ENCODE measurements at regions not wholly inside any gene's neighbourhood (a gene's known extent, or its start where the extent isn't known, plus 50 kb on each side); places are given as distances from the start of the nearest gene placed in this dataset.
"Not testable (repeated sequence)": the region's sequence is repeated elsewhere in the genome, so short reads cannot be mapped to it uniquely, and the experiment has no call there.

DNA sequence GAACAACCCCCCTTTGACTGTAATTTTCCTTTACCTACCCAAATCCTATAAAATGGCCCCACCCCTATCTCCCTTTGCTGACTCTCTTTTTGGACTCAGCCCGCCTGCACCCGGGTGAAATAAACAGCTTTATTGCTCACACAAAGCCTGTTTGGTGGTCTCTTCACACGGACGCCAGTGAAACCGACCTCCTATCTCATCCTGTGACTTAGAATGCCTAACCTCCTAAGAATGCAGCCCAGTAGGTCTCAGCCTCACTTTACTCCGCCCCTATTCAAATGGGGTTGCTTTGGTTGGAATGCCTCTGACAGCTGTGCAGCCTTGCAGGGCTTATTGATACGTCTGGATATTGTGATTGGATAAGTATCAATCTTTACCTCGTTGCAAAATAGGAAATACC lies 243.8 kb upstream of the PROK2 start:
- not testable (repeated sequence) for H3K9me3 ChIP-seq (ENCODE audit: control insufficient read depth, insufficient read depth, low read length); H3K4me1 ChIP-seq (ENCODE audit: control insufficient read depth, insufficient read depth, low read length); H3K27me3 ChIP-seq (ENCODE audit: control insufficient read depth, insufficient read depth, low read length); H3K9ac ChIP-seq (ENCODE audit: low read depth, low read length); H3K36me3 ChIP-seq (ENCODE audit: control insufficient read depth, insufficient read depth, low read length)
- Histone ChIP-seq H3K27ac (ENCODE audit: low read depth, low read length) (peak overlapping the region; percentile 87), H3K4me3 (ENCODE audit: low read depth, low read length) (0 out of 2 replicates have a peak overlapping the region, but pooled peaks have one; percentile 3)

DNA sequence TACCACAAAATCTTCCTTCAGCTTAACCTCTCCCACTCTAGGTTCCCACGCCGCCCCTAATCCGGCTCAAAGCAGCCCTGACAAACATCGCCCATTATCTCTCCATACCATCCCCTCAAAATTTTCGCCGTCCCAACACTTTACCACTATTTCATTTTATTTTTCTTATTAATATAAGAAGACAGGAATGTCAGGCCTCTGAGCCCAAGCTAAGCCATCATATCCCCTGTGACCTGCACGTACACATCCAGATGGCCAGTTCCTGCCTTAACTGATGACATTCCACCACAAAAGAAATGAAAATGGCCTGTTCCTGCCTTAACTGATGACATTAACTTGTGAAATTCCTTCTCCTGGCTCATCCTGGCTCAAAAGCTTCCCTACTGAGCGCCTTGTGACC lies 243.4 kb upstream of the PROK2 start:
- H3K9me3 ChIP-seq (ENCODE audit: control insufficient read depth, insufficient read depth, low read length); H3K36me3 ChIP-seq (ENCODE audit: control insufficient read depth, insufficient read depth, low read length); H3K9ac ChIP-seq (ENCODE audit: low read depth, low read length); H3K27me3 ChIP-seq (ENCODE audit: control insufficient read depth, insufficient read depth, low read length); H3K4me1 ChIP-seq (ENCODE audit: control insufficient read depth, insufficient read depth, low read length); H3K4me3 ChIP-seq (ENCODE audit: low read depth, low read length): not testable (repeated sequence)
- H3K27ac ChIP-seq (ENCODE audit: low read depth, low read length), result peak overlapping the region; percentile 87

- peak overlapping the region; percentile 87 for H3K27ac ChIP-seq (ENCODE audit: low read depth, low read length)
- not testable (repeated sequence) for H3K4me3 ChIP-seq (ENCODE audit: low read depth, low read length); H3K4me1 ChIP-seq (ENCODE audit: control insufficient read depth, insufficient read depth, low read length); H3K9me3 ChIP-seq (ENCODE audit: control insufficient read depth, insufficient read depth, low read length); H3K27me3 ChIP-seq (ENCODE audit: control insufficient read depth, insufficient read depth, low read length); H3K36me3 ChIP-seq (ENCODE audit: control insufficient read depth, insufficient read depth, low read length); H3K9ac ChIP-seq (ENCODE audit: low read depth, low read length)
These were observed 242.8 kb upstream of the PROK2 start for GRCh38 chr3:72027728-72028127.

DNA sequence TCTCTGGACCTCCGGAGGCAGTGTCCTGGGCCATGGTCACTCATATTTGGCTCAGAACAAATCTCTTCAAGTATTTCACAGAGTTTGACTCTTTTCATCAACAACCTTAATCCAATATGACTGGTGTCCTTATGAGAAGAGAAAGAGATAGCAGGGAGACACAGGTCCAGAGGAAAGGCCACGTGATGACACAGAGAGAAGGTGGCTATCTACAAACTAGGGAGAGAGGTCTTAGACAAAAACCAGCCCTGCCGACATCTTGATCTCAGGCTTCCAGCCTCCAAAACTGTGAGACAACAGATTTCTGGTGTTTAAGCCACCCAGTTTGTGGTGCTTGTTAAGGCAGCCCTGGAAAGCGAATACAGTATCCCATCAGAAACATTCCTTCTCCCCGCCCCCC lies 237.1 kb upstream of the PROK2 start:
- Histone ChIP-seq H3K27me3 (ENCODE audit: control insufficient read depth, insufficient read depth, low read length) (no peaks in the 10 kb centered on the region), H3K27ac (ENCODE audit: low read depth, low read length) (peak overlapping the region; percentile 81), H3K4me1 (ENCODE audit: control insufficient read depth, insufficient read depth, low read length) (no peaks in the 10 kb centered on the region), H3K9me3 (ENCODE audit: control insufficient read depth, insufficient read depth, low read length) (peaks cover 12% of the 10 kb centered on the region), H3K9ac (ENCODE audit: low read depth, low read length) (no peak overlapping the region), H3K36me3 (ENCODE audit: control insufficient read depth, insufficient read depth, low read length) (no peaks in the 10 kb centered on the region), H3K4me3 (ENCODE audit: low read depth, low read length) (no peak overlapping the region)

DNA sequence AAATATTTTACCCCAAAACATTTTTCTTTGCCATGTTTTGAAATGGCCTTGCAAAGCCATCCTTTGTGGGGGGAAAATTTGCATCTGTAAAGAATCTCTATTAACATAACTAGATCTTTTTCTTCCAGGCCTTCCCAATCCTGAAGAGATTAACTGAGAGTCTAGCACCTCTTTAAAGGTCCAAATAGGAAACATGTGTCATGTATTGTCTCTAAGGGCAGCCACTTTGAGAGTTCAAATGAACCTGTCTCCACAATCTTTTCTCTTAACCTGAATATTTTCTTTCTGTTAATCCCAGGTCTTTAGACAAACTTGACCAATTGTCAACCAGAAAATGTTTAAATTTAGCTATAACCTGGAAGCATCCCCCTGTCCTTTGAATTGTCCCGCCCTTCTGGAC lies 236.6 kb upstream of the PROK2 start:
- Histone ChIP-seq H3K9me3 (ENCODE audit: control insufficient read depth, insufficient read depth, low read length) (peaks cover 12% of the 10 kb centered on the region), H3K9ac (ENCODE audit: low read depth, low read length) (no peak overlapping the region), H3K27ac (ENCODE audit: low read depth, low read length) (peak overlapping the region; percentile 81), H3K27me3 (ENCODE audit: control insufficient read depth, insufficient read depth, low read length) (no peaks in the 10 kb centered on the region), H3K36me3 (ENCODE audit: control insufficient read depth, insufficient read depth, low read length) (no peaks in the 10 kb centered on the region), H3K4me1 (ENCODE audit: control insufficient read depth, insufficient read depth, low read length) (no peaks in the 10 kb centered on the region), H3K4me3 (ENCODE audit: low read depth, low read length) (no peak overlapping the region)

DNA sequence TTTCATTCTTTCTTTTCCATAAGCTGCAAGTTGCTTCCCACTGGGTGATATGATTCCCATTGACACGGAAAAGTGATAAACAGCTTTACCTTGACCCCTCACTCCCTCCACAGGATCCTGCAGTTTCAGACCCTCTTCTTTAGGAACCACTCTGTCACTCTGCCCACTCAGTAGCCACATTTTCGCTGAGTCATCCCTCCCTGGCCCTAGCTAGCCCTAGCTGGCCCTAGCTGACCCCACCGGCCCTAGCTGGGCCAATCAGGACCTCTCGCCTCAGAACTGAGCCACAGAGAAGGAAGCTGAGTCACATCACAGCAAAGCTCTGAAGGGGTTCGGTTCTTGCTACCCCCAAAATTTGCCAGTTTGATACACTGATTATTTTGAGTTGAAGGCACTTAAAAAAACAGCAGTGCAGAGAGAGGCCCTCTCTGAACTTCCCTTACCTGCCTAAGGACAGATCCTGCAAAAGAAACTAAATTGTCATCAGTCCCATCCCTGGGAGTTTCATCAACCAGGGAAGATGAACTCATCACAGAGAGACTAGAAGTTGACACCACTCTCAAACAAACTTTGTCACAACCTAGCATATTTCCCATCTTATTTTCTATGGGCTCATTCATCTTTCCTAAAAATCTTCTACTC lies 233.5 kb upstream of the PROK2 start:
- Histone ChIP-seq H3K27ac (ENCODE audit: low read depth, low read length) (peak overlapping the region; percentile 66), H3K27me3 (ENCODE audit: control insufficient read depth, insufficient read depth, low read length) (no peaks in the 10 kb centered on the region), H3K4me1 (ENCODE audit: control insufficient read depth, insufficient read depth, low read length) (no peaks in the 10 kb centered on the region), H3K9me3 (ENCODE audit: control insufficient read depth, insufficient read depth, low read length) (peaks cover 12% of the 10 kb centered on the region), H3K4me3 (ENCODE audit: low read depth, low read length) (no peak overlapping the region), H3K9ac (ENCODE audit: low read depth, low read length) (no peak overlapping the region), H3K36me3 (ENCODE audit: control insufficient read depth, insufficient read depth, low read length) (no peaks in the 10 kb centered on the region)

- Histone ChIP-seq H3K9ac (ENCODE audit: low read depth, low read length) (no peak overlapping the region), H3K9me3 (ENCODE audit: control insufficient read depth, insufficient read depth, low read length) (peaks cover 12% of the 10 kb centered on the region), H3K4me3 (ENCODE audit: low read depth, low read length) (no peak overlapping the region), H3K27ac (ENCODE audit: low read depth, low read length) (peak overlapping the region; percentile 66), H3K4me1 (ENCODE audit: control insufficient read depth, insufficient read depth, low read length) (no peaks in the 10 kb centered on the region), H3K36me3 (ENCODE audit: control insufficient read depth, insufficient read depth, low read length) (no peaks in the 10 kb centered on the region), H3K27me3 (ENCODE audit: control insufficient read depth, insufficient read depth, low read length) (no peaks in the 10 kb centered on the region)
These were observed 233.0 kb upstream of the PROK2 start for GRCh38 chr3:72017935-72018334.

DNA sequence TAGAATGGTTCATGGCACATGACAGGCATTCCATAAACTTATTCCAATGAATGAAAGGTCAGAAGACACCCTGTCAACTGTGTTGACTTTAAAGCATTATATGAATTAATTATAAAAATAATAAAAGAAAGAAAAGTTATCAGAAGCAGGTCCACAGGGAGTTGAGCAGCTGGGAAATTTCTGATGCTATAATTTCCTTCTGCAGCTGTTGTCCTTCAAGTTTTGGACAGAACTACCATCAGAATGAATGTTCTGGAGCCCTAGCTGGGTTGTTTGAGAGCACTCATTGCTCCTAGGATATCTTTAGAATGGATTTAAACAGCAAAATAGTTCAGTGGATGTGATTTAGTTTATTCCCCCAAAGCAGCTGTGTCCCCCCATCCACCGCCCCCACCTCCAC lies 232.4 kb upstream of the PROK2 start:
- Histone ChIP-seq H3K4me3 (ENCODE audit: low read depth, low read length) (no peak overlapping the region), H3K9me3 (ENCODE audit: control insufficient read depth, insufficient read depth, low read length) (peaks cover 6% of the 10 kb centered on the region), H3K27ac (ENCODE audit: low read depth, low read length) (no peak overlapping the region), H3K36me3 (ENCODE audit: control insufficient read depth, insufficient read depth, low read length) (no peaks in the 10 kb centered on the region), H3K9ac (ENCODE audit: low read depth, low read length) (no peak overlapping the region), H3K4me1 (ENCODE audit: control insufficient read depth, insufficient read depth, low read length) (no peaks in the 10 kb centered on the region), H3K27me3 (ENCODE audit: control insufficient read depth, insufficient read depth, low read length) (no peaks in the 10 kb centered on the region)

DNA sequence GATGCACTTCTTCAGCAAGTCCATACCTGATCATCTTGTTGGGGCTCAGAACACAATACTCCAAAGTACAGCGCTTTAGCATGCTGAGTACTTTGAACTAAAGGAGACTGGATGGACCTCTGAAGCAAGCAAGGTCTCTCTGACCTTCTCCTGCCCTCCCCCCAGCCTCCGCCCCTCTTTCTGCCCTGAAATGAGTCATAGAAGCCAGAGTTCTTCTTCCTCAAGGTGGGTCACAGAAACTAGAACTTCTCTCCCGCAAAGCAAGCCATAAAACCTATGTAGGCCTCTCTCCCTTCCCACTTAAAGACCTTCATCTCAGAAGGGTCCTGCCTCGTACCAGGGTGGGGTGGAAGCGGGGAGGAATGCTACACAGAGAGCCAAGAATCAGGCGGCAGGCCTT lies 230.5 kb upstream of the PROK2 start:
- Histone ChIP-seq H3K27me3 (ENCODE audit: control insufficient read depth, insufficient read depth, low read length) (no peaks in the 10 kb centered on the region), H3K27ac (ENCODE audit: low read depth, low read length) (no peak overlapping the region), H3K4me3 (ENCODE audit: low read depth, low read length) (no peak overlapping the region), H3K9ac (ENCODE audit: low read depth, low read length) (no peak overlapping the region), H3K9me3 (ENCODE audit: control insufficient read depth, insufficient read depth, low read length) (no peaks in the 10 kb centered on the region), H3K4me1 (ENCODE audit: control insufficient read depth, insufficient read depth, low read length) (no peaks in the 10 kb centered on the region), H3K36me3 (ENCODE audit: control insufficient read depth, insufficient read depth, low read length) (no peaks in the 10 kb centered on the region)

DNA sequence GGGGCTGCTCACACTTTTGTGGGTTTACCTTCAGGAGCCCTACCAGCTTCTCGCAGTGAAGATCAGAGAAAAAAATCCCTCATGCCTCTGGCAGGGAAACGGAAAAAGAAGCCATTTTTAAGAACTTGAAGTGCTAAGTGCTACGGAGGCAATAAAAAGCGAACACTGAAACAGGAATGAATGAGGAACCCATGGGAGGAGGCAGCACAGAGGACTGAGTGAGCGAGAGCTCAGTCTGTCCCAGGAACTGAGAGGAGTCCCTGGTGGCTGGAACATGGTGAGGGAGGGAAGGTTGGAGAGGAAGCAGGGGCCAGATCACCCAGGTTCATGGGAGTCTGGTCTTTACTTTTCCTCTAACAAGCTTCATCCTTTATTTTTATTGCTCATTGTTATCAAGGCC lies 228.1 kb upstream of the PROK2 start:
- Histone ChIP-seq H3K9me3 (ENCODE audit: control insufficient read depth, insufficient read depth, low read length) (no peaks in the 10 kb centered on the region), H3K27ac (ENCODE audit: low read depth, low read length) (no peak overlapping the region), H3K4me1 (ENCODE audit: control insufficient read depth, insufficient read depth, low read length) (no peaks in the 10 kb centered on the region), H3K36me3 (ENCODE audit: control insufficient read depth, insufficient read depth, low read length) (no peaks in the 10 kb centered on the region), H3K4me3 (ENCODE audit: low read depth, low read length) (no peak overlapping the region), H3K9ac (ENCODE audit: low read depth, low read length) (no peak overlapping the region), H3K27me3 (ENCODE audit: control insufficient read depth, insufficient read depth, low read length) (no peaks in the 10 kb centered on the region)

- no peak overlapping the region for H3K27ac ChIP-seq (ENCODE audit: low read depth, low read length)
- H3K4me3 ChIP-seq (ENCODE audit: low read depth, low read length), result no peak overlapping the region
- H3K4me1 ChIP-seq (ENCODE audit: control insufficient read depth, insufficient read depth, low read length), result no peaks in the 10 kb centered on the region
- H3K9me3 ChIP-seq (ENCODE audit: control insufficient read depth, insufficient read depth, low read length), result no peaks in the 10 kb centered on the region
- H3K27me3 ChIP-seq (ENCODE audit: control insufficient read depth, insufficient read depth, low read length), result no peaks in the 10 kb centered on the region
- no peaks in the 10 kb centered on the region for H3K36me3 ChIP-seq (ENCODE audit: control insufficient read depth, insufficient read depth, low read length)
- H3K9ac ChIP-seq (ENCODE audit: low read depth, low read length), result no peak overlapping the region
These were observed 227.4 kb upstream of the PROK2 start for GRCh38 chr3:72012363-72012762.

DNA sequence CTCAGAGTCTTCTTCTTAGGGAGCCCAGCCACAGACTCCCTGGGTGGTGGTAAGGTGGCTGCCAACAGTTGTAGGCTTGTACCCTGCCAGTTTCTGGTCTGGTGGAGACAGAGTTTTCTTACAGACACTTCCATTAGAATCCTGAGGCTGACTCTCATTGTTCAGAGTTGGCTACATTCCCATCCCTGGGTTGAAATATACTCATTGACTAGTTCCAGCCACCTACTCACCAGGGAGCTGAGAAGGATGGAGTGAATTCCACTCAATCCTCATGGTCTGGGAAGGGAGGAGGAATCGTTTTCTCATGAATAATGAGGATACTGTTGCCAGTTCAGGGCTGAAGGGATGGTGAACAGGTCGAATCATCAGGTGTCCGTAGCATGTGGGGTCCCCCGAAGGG lies 226.5 kb upstream of the PROK2 start:
- H3K9me3 ChIP-seq (ENCODE audit: control insufficient read depth, insufficient read depth, low read length), result peaks cover 5% of the 10 kb centered on the region
- H3K27me3 ChIP-seq (ENCODE audit: control insufficient read depth, insufficient read depth, low read length), result no peaks in the 10 kb centered on the region
- no peak overlapping the region for H3K27ac ChIP-seq (ENCODE audit: low read depth, low read length)
- no peak overlapping the region for H3K4me3 ChIP-seq (ENCODE audit: low read depth, low read length)
- no peak overlapping the region for H3K9ac ChIP-seq (ENCODE audit: low read depth, low read length)
- no peaks in the 10 kb centered on the region for H3K4me1 ChIP-seq (ENCODE audit: control insufficient read depth, insufficient read depth, low read length)
- H3K36me3 ChIP-seq (ENCODE audit: control insufficient read depth, insufficient read depth, low read length), result no peaks in the 10 kb centered on the region

Data from HUES48 (cell line).